DOHH2 (cell line): ENCODE measurements at regions not wholly inside any gene's neighbourhood (a gene's known extent, or its start where the extent isn't known, plus 50 kb on each side); places are given as distances from the start of the nearest gene placed in this dataset.

ENCODE experiments used
- H3F3A ChIP-seq: fragments of 200-600 bp; sonication (generic), shearing (Covaris generic); 2 replicates; pipeline ENCODE4 v1.6.0; 2016; ENCODE audit warnings: antibody characterized with exemption, mild to moderate bottlenecking; ENCODE audit not compliant: control insufficient read depth, insufficient read depth
- H3K27ac ChIP-seq: fragments of 200-600 bp; sonication (generic); 2 replicates; pipeline ENCODE4 v1.5.1; 2014; ENCODE audit warnings: low read depth, mild to moderate bottlenecking, low read length, moderate library complexity
- H3K27me3 ChIP-seq: fragments of 200-600 bp; sonication (generic); 2 replicates; pipeline ENCODE4 v1.6.1; 2014; ENCODE audit warnings: mild to moderate bottlenecking, low read length, mixed read lengths; ENCODE audit not compliant: control insufficient read depth
- H3K36me3 ChIP-seq: fragments of 200-600 bp; sonication (generic); 2 replicates; pipeline ENCODE4 v1.6.1; 2014; ENCODE audit warnings: mild to moderate bottlenecking, low read length, moderate library complexity, mixed read lengths; ENCODE audit not compliant: control insufficient read depth
- H3K4me1 ChIP-seq: fragments of 200-600 bp; sonication (generic); 2 replicates; pipeline ENCODE4 v1.6.1; 2014; ENCODE audit warnings: mild to moderate bottlenecking, low read length, mixed read lengths; ENCODE audit not compliant: control insufficient read depth
- H3K4me2 ChIP-seq: fragments of 200-600 bp; sonication (generic); 2 replicates; pipeline ENCODE4 v1.6.0; 2014; ENCODE audit warnings: mild to moderate bottlenecking, low read length, moderate library complexity
- H3K4me3 ChIP-seq: fragments of 200-600 bp; sonication (generic); 2 replicates; pipeline ENCODE4 v1.5.1; 2014; ENCODE audit warnings: mild to moderate bottlenecking, low read length, mixed read lengths
- H3K79me2 ChIP-seq: fragments of 200-600 bp; sonication (generic); 2 replicates; pipeline ENCODE4 v1.6.1; 2014; ENCODE audit warnings: mild to moderate bottlenecking, low read length, mixed read lengths; ENCODE audit not compliant: control insufficient read depth
- H3K9me2 ChIP-seq: fragments of 200-600 bp; sonication (generic); replicated peaks from 2 replicates; pipeline ENCODE4 v1.6.1; 2014; ENCODE audit warnings: mild to moderate bottlenecking, low read length, mixed read lengths; ENCODE audit not compliant: control insufficient read depth
- H3K9me3 ChIP-seq: fragments of 200-600 bp; sonication (generic); 2 replicates; pipeline ENCODE4 v1.6.1; 2014; ENCODE audit warnings: antibody characterized with exemption, low read length, mixed read lengths; ENCODE audit not compliant: control insufficient read depth, insufficient read depth
- H4K20me1 ChIP-seq: fragments of 200-600 bp; sonication (generic); 2 replicates; pipeline ENCODE4 v1.6.0; 2014; ENCODE audit warnings: low read depth, mild to moderate bottlenecking, antibody characterized with exemption, low read length, moderate library complexity; ENCODE audit not compliant: control insufficient read depth, insufficient read depth
- CTCF ChIP-seq: fragments of 200-600 bp; sonication (generic); IDR thresholded peaks from one replicate; pipeline ENCODE4 v1.5.1; 2014; ENCODE audit warnings: antibody characterized with exemption, mild to moderate bottlenecking, low read depth, low read length; ENCODE audit not compliant: poor library complexity, severe bottlenecking
- EZH2phosphoT487 ChIP-seq: fragments of 200-600 bp; sonication (generic); IDR thresholded peaks from 2 replicates; pipeline ENCODE4 v1.6.1; 2017; ENCODE audit warnings: borderline replicate concordance, mild to moderate bottlenecking, antibody characterized with exemption, low read length, moderate library complexity, mixed read lengths

GRCh38 chr11:33539751-33540150, 160.9 kb downstream of the C11orf91 start:
- H3K36me3 ChIP-seq: peaks cover 27% of the 10 kb centered on the region
- H3K4me1 ChIP-seq: peaks cover 54% of the 10 kb centered on the region

GRCh38 chr11:33538726-33539125, 161.9 kb downstream of the C11orf91 start:
- TF ChIP-seq EZH2phosphoT487 (no peak), CTCF (no peak)
- Histone ChIP-seq H3K27me3 (no peaks in the 10 kb centered on the region), H3K27ac (no peak overlapping the region), H3K9me2 (no peaks in the 10 kb centered on the region), H3K4me3 (no peak overlapping the region), H4K20me1 (no peaks in the 10 kb centered on the region; the same call in 1 of the 2 replicates), H3K4me1 (peaks cover 64% of the 10 kb centered on the region), H3K4me2 (no peak overlapping the region), H3K36me3 (peaks cover 17% of the 10 kb centered on the region), H3K9me3 (no peaks in the 10 kb centered on the region), H3F3A (no peaks in the 10 kb centered on the region), H3K79me2 (peaks cover 31% of the 10 kb centered on the region)

More at GRCh38 chr11:33539751-33540150, 160.9 kb downstream of the C11orf91 start:
- Histone ChIP-seq H3F3A (no peaks in the 10 kb centered on the region), H3K4me2 (peak overlapping the region; percentile 50), H3K9me2 (no peaks in the 10 kb centered on the region), H4K20me1 (no peaks in the 10 kb centered on the region; the same call in 1 of the 2 replicates), H3K4me3 (peak overlapping the region; percentile 6), H3K27ac (no peak overlapping the region), H3K9me3 (no peaks in the 10 kb centered on the region), H3K79me2 (peaks cover 23% of the 10 kb centered on the region), H3K27me3 (no peaks in the 10 kb centered on the region)
- TF ChIP-seq EZH2phosphoT487 (no peak), CTCF (no peak)

GRCh38 chr11:33536178-33536577, 164.4 kb downstream of the C11orf91 start:
- peaks cover 89% of the 10 kb centered on the region for H3K4me1 ChIP-seq
- H3K4me3 ChIP-seq: no peak overlapping the region
- no peaks in the 10 kb centered on the region for H3K27me3 ChIP-seq
- TF ChIP-seq EZH2phosphoT487: no peak
- TF ChIP-seq CTCF: no peak
- peaks cover 11% of the 10 kb centered on the region for H3F3A ChIP-seq
- H3K36me3 ChIP-seq: no peaks in the 10 kb centered on the region
- H4K20me1 ChIP-seq: no peaks in the 10 kb centered on the region; the same call in 1 of the 2 replicates
- H3K27ac ChIP-seq: no peak overlapping the region
- H3K9me2 ChIP-seq: no peaks in the 10 kb centered on the region
- H3K4me2 ChIP-seq: no peak overlapping the region
- peaks cover 38% of the 10 kb centered on the region for H3K79me2 ChIP-seq
- H3K9me3 ChIP-seq: no peaks in the 10 kb centered on the region
